ENCODE measurements at regions not wholly inside any gene's neighbourhood (a gene's known extent, or its start where the extent isn't known, plus 50 kb on each side); places are given as distances from the start of the nearest gene placed in this dataset.
"Not testable (repeated sequence)": the region's sequence is repeated elsewhere in the genome, so short reads cannot be mapped to it uniquely, and the experiment has no call there.

DNA sequence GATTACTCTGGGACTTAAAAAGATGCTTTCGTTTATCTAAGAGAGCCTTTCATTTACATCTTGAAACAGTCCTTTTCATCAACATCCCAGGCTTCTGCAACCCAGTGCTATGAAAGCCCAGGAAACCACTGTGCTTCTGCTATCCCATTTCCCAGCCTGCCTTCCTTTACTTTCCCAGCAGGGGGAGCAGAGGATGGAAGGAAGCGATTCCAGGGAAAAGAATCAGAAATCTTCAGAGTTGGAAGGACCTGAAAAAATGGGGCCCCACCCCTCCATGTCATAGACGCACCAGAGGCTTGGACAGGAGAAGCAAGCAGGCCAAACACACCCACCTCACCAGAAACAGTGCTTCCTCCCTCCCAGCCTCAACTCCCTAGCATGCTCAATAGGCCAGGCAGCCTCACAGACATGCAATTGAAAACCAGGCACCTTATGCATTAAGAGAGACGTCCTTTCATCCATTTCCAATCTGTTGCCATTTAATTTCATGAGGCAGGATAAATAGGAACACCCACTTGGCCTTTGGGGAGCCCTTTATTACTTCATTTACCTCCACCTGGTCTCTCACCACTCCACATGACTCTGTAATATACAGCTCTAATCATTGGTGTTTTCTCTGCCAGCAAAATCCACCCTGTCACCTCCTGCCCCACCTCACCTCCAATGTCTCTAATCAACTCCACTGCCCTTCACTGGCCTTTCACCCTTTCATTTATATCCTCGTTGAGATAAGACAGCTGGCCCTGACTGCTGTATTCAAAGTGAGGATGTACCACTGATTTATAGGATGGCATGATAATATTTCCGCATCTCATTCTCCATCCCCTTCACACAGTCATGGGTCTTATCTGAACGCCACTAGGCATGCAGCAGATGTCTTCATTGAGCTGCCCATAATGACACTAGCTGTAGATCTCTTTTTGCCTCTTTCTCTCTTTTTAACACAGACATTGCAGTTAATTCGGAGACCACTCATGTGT is 583.9 kb downstream of the NTRK3 start:
- no peak for DNase-seq

- DNase-seq = no peak
These were observed 585.2 kb downstream of the NTRK3 start for GRCh38 chr15:87671289-87671688.

- no peak for DNase-seq
These were observed 586.7 kb downstream of the NTRK3 start for GRCh38 chr15:87669846-87670245.

DNA sequence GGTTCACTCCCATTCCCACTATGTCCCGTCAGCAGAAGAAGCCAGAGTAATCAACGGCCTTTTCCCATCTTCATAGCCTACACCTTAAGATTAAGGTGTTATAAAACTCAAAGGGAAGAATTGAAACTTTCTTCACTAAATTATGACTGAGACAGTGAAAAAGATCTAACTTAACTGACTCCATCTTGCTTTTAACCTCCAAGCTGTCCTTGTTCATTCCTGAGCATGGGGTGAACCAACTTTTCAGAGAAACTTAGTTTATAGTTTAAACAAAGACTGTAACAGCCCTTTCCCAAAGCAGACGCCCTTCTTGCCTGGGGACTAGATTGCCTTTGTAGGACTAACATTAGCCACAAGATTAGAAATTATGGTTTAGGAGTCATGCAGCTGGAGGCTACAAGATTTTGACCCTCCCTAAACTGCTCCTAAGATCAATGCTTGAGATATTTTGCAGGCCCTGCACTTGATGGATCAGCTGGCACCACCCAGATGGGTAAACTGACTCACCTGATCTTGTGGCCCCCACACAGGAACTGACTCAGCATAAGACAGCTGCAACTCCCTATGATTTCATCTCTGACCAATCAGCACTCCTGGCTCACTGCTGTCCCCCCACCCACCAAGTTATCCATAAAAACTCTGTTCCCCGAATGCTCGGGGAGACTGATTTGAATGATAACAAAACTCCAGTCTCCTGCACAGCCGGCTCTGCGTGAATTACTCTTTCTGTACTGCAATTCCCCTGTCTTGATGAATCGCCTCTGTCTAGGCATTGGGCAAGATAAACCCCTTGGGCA is 587.6 kb downstream of the NTRK3 start:
- DNase-seq = not testable (repeated sequence)

GRCh38 chr15:87667643-87668042 is 588.9 kb downstream of the NTRK3 start:
- DNase-seq = no peak

GRCh38 chr15:87662575-87662974 is 594.0 kb downstream of the NTRK3 start:
- no peak for DNase-seq

GRCh38 chr15:87661454-87662355 is 594.8 kb downstream of the NTRK3 start:
- no peak for DNase-seq

DNA sequence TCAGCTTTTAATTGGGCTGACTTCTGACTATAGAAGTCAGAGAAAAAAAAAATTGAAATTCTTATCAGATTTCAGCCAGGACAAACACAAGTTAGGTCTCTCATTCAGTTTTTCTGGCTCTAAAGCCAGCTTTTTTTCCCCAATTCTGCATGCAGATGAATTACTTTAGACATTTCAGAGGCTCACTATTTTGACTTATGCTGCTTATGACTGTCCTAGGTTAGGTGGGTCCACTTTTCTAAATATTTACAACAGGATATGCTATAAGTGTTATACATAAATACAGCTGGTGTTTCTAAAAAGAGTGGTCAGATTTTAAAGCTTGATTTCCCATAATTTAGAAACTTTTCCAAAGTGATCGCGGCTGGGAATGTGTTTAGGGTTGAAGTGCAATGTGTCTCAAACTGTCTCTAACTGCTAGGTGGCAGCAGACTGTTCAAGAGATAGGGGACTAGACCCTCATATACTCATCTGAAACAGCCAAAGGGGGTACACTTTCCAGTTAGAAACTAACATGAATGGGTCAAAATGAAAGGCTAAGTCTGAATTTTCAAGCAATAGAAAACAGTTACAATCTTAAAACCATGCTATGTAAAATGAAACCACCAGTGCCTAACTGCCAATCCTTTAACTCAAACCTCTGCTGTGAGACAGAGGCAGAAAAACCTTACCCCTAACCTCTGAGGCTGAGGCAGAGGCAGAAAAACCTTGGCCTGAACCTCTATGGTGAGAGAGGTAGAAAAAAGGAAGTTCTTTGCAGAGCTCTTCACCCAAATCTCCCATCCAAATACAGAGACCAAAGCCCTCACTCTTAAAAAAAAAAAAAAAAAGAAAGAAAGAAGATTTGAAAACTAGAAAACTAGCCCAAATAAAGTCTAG is 596.0 kb downstream of the NTRK3 start:
- no peak for DNase-seq

DNA sequence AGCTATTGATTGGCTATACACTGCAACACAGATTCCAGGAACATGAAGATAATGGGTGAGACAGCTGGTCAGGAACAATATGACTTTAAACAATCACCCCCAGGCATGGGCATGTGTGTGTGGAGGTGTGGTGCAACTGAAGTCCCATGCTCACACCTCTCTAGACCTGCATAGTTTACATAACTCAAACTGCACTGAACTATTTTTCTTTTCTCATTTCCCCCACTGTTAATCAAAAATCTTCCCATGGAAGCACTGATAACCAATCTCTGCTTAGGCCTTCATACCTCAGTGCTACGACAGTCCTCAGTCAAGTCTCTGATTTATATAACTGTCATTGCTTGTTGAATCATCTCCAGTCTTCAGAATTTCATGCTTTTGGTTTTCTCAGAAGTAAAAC is 600.2 kb downstream of the NTRK3 start:
- no peak for DNase-seq

GRCh38 chr15:87653646-87654045 is 602.9 kb downstream of the NTRK3 start:
- no peak for DNase-seq

DNA sequence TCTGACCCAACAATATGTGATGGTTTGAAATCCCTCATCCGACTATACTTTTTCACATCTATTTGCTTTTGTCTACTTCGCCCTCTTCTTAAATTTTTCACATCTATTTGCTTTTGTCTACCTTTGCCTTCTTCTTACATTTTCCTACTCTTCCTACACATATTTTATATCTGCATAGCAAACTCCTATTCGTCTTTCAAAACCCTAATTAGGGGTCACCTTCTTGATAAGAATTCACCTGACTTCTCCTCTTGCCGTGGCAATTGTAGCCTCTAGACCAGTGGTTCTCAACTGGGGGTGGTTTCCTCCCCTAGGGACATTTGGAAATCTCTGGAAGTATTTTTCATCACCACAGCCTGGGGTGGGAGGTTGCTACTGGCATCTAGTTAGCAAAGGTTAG is 607.4 kb downstream of the NTRK3 start:
- DNase-seq = no peak

DNA sequence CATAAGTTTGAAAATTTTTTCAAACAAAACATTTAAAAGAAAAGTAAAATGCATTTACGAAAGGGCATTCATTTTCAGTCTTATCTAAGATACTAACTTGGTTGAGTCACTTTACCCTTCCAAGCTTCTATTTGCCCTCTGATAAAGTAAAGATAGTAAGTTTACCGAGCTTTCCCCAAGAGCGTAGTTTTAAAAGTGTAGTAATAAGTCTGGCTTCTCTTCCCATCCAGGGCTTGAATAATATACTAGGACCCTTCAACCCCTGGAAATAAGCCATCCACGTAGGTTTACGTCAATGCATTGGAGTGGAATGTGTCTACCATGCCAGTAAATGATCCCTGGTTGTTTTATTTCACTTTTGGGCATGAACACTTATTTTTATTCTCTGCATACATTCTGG is 608.3 kb downstream of the NTRK3 start:
- no peak for DNase-seq

- no peak for DNase-seq
These were observed 610.8 kb downstream of the NTRK3 start for GRCh38 chr15:87645723-87646122.

GRCh38 chr15:87642997-87643396 is 613.5 kb downstream of the NTRK3 start:
- DNase-seq = not testable (repeated sequence)

DNA sequence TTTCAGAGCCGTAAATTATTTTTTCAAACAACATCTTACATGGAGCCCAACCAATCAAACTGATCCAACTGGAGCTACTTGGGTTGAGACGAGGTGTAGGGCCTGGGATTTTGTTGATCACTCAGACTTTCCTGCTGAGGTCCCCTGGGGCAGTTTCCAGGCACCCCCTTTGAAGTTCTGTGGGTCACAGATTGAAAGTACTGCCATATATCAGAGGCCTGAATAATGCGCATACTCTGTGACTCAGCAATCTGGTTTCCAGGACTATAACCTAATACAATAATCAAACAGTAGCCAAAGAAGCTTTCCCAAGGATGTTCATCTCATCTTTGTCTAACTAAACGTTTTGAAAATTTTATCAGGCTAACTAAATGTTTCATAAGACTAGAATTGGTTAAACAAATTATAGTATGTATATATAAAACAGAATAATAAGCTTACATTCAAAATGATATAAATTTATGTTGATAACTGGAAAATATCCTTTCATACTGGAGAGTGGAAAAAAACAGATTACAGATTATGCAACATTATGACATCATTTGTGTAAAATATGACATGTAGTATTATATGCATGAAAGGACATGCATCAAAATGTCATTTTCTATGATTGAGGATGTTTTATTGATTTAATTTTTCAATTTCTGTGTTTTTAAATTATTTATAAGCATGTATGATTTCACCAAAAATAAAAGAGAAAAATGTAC is 617.1 kb downstream of the NTRK3 start:
- DNase-seq = no peak

DNA sequence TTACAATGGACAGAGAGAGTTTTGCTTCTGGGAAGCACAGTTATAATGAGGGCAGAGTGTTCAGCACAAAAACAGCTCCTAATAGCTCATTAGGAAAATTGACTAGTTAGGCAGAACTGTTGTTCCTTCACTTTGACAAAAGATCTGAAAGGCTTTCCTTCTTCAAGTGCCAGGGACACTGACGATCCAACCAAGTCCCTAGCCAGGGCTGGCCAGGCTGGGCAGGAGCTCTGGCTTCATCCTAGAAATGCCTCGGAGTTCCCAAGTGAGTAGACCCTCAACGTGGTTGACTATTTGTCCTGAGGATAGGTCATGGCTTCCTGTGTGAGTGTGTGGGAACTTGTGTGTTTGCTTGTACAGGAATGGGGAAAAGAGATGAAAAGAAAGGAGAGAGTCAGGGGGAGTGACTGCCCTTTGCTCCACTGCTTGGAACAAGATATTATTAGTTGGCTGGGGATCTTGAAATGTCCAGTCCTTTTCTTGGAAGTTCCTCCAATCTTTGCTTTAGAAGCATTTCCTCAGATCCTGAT is 617.9 kb downstream of the NTRK3 start:
- no peak for DNase-seq

- DNase-seq = no peak
These were observed 622.2 kb downstream of the NTRK3 start for GRCh38 chr15:87634361-87634760.

- DNase-seq = no peak
These were observed 623.0 kb downstream of the NTRK3 start for GRCh38 chr15:87633525-87633924.

GRCh38 chr15:87632364-87632763 is 624.2 kb downstream of the NTRK3 start:
- no peak for DNase-seq

- no peak for DNase-seq
These were observed 624.8 kb downstream of the NTRK3 start for GRCh38 chr15:87631775-87632174.

DNA sequence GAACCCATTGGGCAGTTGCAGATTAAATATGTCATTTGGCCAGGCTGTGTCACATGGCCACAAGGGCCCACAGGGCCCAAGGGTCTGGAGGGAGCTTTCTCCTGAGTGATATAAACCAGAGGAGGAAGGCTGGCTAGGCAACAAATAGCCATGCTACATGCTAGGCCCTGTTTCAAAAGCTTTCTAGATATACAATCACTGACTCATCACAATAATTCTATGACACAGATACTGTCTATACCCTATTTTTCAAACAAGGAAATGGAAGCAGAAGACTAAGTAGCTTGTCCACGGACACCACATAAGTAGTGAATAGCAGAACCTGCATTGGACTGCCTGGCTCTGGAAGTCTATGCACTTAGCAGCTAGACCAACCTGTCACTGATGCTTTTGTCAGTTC is 625.4 kb downstream of the NTRK3 start:
- DNase-seq = no peak
